Anterior cingulate cortex (tissue), 58 donors: ENCODE measurements at regions not wholly inside any gene's neighbourhood (a gene's known extent, or its start where the extent isn't known, plus 50 kb on each side); places are given as distances from the start of the nearest gene placed in this dataset.
A peak's percentile ranks its signal among the peaks of the same experiment; 100 is the strongest.
"Not testable (repeated sequence)": the region's sequence is repeated elsewhere in the genome, so short reads cannot be mapped to it uniquely, and the experiment has no call there.

Experiments
- DNase-seq, 58 donors: peaks; one replicate each; lab custom pipeline; 2025; lab: John Stamatoyannopoulos, UW

GRCh38 chr3:22846566-22846965, 356.6 kb upstream of the UBE2E2 start:
- no peak for DNase-seq

DNA sequence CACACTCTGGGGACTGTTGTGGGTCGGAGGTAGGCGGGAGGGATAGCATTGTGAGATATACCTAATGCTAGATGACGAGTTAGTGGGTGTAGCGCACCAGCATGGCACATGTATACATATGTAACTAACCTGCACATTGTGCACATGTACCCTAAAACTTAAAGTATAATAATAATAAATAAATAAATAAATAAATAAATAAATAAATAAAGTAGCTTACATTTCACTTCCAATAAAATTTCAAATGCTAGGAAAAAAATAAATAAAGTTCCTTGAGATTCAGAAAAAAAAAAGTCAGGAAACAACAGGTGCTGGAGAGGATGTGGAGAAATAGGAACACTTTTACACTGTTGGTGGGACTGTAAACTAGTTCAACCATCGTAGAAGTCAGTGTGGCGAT, 353.5 kb upstream of the UBE2E2 start:
- not testable (repeated sequence) for DNase-seq

- DNase-seq, result no peak
Measured at GRCh38 chr3:22856811-22857210, 346.3 kb upstream of the UBE2E2 start.

- no peak for DNase-seq
Measured at GRCh38 chr3:22858486-22858885, 344.6 kb upstream of the UBE2E2 start.

- no peak for DNase-seq
Measured at GRCh38 chr3:22859618-22860017, 343.5 kb upstream of the UBE2E2 start.

DNA sequence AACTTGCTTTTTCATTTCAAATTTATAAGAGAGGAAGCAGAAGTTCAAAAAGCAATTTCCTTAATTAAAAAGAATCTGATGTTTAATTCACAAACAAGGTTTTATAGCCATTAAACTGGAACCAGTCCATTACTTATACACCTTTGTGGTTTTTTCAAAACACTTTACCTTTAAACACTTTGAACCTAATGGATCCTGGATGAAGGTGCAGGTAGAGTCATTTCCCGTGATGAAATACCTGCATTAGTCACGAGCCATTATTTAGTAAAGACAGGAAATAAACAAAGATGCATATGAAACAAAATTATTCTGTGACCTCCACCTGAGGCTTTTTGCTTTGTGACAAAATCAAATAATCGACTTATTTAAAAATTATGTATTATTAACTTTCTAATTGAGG, 341.7 kb upstream of the UBE2E2 start:
- DNase-seq, result no peak

DNA sequence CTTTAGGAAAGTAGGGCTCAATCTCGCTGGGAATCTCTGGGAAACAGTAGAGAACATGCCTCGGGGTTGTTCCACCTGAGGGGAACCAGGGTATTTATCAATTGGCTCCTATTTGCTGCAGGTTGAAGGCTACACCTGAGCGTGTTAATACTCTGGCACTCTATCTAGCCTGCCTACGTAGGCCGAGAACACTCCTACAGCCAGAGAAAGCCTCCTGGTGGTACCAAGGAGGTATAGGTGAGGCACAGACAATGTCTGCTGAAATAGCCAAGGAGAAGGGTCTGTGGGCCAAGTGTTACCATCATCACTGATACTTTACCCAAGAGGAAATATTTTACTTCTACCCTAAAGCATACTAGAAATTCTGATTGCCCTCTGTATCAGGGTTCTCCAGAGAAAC, 341.0 kb upstream of the UBE2E2 start:
- DNase-seq, result no peak

DNA sequence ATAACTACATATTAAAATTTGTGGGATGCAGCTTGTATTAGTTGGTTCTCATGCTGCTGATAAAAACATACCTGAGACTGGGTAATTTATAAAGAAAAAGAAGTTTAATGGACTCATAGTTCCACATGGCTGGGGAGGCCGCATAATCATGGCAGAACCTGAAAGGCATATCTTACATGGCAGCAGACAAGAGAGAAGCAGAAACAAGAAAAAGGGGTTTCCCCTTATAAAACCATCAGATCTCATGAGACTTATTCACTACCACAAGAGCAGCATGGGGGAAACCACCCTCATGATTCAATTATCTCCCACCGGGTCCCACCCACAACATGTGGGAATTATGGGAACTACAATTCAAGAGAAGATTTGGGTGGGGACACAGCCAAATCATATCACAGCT, 320.3 kb upstream of the UBE2E2 start:
- not testable (repeated sequence) for DNase-seq

DNA sequence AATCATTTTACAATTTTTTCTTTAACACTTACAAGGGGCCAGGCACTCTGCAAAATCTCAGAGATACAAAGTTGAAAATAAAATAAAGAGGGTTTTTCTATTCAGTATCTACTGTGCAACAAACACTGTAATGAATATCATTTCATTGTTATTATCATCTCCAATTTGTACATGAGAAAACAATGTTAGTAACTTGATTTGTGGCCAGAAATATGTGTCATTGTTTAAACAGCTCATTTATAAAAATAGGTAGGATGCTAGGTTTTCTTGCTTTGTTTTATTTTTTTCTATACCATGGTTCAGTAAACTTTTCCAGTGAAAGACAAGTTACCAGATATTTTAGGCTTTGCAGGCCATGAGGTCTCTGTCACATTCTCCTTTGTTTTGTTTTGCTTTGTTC, 318.1 kb upstream of the UBE2E2 start:
- no peak for DNase-seq

- DNase-seq, result no peak
Measured at GRCh38 chr3:22885574-22886341, 317.4 kb upstream of the UBE2E2 start.

- peak in 24 of 58 donors; percentile 1 to 36 (median 9) for DNase-seq
Measured at GRCh38 chr3:22886439-22887068, 316.6 kb upstream of the UBE2E2 start.

DNA sequence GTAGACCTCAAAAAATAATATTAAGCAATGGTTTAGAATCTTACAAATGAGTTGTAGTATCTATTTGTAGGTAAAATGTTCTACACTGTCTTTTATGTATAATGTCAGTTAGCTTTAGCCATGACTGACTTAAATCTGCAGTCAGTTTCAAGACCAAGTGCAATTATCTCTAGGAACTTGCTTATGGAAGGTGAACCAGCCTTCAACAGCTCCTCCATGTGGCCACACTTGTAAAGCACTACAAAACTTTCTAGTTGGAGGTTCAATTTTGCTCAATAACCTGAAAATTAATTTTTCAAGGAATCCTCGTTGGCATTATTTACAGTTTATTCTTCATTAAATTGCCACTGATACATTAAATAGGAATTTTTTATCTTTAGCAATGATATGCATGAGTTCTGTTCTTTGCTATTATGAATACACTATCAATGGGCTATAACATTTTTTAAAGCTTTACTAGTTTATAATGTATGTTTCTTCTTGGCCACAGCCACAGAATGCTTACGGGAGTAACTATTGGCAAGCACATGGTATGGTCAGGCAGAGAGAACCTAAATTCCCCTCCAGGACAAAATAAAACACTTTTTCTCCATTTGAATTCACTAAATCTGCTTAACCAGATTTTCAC, 315.3 kb upstream of the UBE2E2 start:
- peak in 4 of 58 donors; percentile 2 to 4 (median 4) for DNase-seq

DNA sequence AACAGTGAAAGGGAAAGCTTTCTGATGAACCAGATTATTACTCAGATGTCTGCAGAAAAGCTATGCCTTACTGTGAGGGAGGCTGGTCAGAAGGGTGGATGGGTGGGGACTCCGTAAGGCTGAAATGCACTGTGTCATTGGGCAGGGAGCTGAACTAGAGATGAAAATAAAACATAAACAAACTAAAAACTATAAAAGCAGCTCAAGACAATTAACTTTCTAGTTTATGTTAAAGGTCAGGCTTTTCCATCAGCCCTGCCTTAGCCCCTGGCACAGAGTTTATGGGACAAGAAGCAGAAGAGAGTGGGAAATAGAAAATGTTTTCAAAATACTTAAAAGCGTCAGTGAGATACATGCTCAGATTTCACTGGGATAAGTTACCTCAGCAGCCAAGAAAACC, 310.0 kb upstream of the UBE2E2 start:
- DNase-seq, result no peak

GRCh38 chr3:22893644-22894325, 309.3 kb upstream of the UBE2E2 start:
- no peak for DNase-seq

DNA sequence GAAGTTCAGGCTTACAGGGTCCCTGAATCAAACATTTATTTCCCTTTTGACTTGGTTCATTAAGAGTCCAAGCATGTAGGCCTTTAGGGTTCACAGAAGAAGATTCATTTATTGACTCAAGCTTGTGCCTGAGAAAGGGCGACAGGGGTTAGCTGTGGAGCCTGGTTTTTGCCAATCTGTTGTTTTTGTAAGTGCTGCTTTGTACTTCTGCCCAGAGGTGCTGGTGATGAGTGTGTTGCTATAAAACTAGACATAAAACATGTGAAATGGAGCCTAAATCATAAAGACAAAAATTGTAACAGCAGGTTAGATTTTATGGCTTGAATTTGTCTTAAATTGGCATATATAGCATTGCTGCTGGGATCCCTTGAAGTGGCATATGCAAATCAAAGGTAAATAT, 308.3 kb upstream of the UBE2E2 start:
- no peak for DNase-seq

GRCh38 chr3:22895671-22896070, 307.5 kb upstream of the UBE2E2 start:
- no peak for DNase-seq

GRCh38 chr3:22898558-22898957, 304.6 kb upstream of the UBE2E2 start:
- DNase-seq, result no peak

DNA sequence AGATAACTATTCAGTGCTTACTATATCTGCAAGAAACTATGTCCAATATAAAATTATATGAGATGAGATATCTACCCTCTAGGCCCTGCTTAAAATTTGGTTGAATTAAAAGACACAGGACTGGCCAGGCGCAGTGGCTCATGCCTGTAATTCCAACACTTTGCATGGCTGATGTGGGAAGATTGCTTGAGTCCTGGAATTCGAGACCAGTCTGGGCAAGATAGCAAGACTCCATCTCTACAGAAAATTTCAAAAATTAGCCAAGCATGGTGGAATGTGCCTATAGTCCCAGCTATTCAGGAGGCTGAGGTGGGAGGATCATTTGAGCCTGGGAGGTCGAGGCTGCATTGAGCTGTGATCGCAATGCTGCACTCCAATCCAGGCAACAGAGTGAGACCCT, 303.7 kb upstream of the UBE2E2 start:
- no peak for DNase-seq

DNA sequence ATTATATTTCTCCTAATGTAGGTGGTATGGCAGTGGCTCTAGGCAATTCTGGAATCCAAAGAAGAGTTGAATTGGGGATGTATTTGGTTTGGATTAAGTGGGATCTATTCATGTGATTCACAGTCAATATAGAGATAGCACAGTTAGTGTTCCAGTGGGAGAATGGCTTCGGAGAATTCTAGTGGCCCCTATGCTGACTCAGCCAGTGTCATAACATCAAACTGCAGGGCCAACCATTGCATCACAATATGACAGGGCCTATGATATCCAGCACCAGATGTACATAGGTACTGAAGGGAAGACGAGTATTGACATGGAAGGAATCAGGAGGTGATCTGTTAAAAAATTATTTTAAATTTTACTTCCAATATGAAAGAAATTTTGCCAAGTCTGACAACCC, 302.8 kb upstream of the UBE2E2 start:
- no peak for DNase-seq

DNA sequence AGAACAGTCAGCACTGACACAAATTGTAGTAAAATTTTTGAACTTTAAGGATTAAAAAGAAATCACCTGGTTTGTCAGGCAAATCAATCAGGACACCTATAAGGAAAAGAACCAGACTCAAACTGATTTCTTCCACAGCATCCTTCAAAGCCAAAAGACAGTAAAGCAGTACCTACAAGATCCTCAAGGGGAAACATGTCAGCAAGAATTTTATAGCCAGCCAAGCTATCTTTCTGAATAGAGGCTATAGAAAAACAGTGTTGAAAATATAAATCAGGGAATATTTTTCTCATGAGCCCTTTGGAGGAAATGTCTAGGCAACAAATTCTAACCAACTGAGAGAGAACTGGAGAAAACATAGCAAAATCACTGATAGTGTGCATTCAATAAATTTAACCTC, 301.4 kb upstream of the UBE2E2 start:
- no peak for DNase-seq

GRCh38 chr3:22907161-22907780, 295.9 kb upstream of the UBE2E2 start:
- DNase-seq, result no peak
